ENCODE measurements at regions not wholly inside any gene's neighbourhood (a gene's known extent, or its start where the extent isn't known, plus 50 kb on each side); places are given as distances from the start of the nearest gene placed in this dataset.

DNA sequence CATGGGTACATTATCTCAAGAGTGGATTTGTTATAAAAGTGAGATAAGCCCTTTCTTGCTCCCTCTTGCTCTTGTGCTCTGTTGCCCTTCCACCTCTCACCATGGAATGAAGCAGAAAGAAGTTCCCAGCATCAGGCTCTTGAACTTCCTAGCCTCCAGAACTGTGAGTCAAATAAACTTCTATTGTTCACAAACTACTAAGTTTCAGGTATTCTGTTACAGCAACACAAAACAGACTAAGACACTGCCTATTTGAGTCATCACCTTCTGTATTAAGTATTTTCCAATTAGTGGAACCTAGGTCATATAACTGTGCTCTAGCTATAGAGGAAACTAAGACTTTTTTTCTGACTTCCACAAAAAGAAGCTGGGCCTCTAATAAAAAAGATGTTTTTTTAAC is 201.2 kb upstream of the FOXG1 start:
- Histone ChIP-seq H3K36me3 (ENCODE audit: low read depth, missing control alignments) (no peaks in the 10 kb centered on the region), H3K27me3 (no peaks in the 10 kb centered on the region), H3K9me3 (no peaks in the 10 kb centered on the region), H3K27ac (no peak overlapping the region), H3K4me3 (no peak overlapping the region), H3K4me1 (no peaks in the 10 kb centered on the region)
- no peak for TF ChIP-seq POLR2A (IDR thresholded peaks at IDR 0.05)
- intact Hi-C loops (cut with DNase I; ENCODE audit: low total_unique reads) = no loop called here
- no peak for DNase-seq

DNA sequence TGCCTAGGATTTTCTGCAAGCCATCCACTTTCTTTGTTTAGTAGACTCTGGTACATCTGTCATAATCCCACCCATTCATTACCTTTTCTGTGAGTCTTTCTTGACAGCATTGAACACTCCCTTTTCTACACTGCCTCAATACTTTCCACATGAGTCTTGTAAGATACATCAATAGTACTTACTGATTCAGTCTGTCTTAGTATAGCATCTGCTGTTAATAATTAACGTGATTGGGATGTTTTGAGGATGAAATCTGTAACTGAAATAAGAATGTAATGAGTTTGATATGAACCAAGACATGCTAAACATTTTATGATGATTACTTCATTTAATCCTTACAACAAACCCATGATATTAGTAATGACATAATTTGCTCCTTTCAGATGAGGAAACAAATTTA is 196.2 kb upstream of the FOXG1 start:
- H3K4me1 ChIP-seq = no peaks in the 10 kb centered on the region
- no peak for DNase-seq

DNA sequence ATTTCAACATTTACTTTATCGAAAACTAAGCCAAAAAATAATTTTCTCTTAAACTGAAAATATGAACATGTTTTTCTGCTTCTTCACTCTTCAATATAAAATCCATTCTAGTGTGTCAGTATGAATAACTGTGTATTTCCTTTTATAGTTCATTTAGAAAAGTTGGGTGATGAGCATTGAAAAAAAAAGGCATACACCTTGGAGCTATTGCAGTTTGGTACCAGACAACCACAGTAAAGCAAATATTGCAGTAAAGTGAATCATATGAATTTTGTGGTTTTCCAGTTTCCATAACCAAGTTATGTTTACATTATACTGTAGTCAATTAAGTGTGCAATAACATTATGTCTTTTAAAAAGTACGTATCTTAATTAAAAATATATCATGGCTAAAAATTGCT is 195.0 kb upstream of the FOXG1 start:
- intact Hi-C loops (cut with DNase I; ENCODE audit: low total_unique reads) = no loop called here

More for the DNA sequence above, 196.2 kb upstream of the FOXG1 start:
- H3K36me3 ChIP-seq (ENCODE audit: low read depth, missing control alignments) = no peaks in the 10 kb centered on the region
- intact Hi-C loops (cut with DNase I; ENCODE audit: low total_unique reads) = no loop called here
- no peak overlapping the region for H3K4me3 ChIP-seq
- H3K9me3 ChIP-seq = no peaks in the 10 kb centered on the region
- 50 to 54% methylated on average over 1 of the region's 1 CpG for whole genome bisulfite sequencing, 2 donors
- H3K27me3 ChIP-seq = no peaks in the 10 kb centered on the region
- TF ChIP-seq, protein P1, sequence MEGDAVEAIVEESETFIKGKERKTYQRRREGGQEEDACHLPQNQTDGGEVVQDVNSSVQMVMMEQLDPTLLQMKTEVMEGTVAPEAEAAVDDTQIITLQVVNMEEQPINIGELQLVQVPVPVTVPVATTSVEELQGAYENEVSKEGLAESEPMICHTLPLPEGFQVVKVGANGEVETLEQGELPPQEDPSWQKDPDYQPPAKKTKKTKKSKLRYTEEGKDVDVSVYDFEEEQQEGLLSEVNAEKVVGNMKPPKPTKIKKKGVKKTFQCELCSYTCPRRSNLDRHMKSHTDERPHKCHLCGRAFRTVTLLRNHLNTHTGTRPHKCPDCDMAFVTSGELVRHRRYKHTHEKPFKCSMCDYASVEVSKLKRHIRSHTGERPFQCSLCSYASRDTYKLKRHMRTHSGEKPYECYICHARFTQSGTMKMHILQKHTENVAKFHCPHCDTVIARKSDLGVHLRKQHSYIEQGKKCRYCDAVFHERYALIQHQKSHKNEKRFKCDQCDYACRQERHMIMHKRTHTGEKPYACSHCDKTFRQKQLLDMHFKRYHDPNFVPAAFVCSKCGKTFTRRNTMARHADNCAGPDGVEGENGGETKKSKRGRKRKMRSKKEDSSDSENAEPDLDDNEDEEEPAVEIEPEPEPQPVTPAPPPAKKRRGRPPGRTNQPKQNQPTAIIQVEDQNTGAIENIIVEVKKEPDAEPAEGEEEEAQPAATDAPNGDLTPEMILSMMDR (IDR thresholded peaks at IDR 0.05) = no peak
- TF ChIP-seq POLR2A (IDR thresholded peaks at IDR 0.05) = no peak
- no peak overlapping the region for H3K27ac ChIP-seq

DNA sequence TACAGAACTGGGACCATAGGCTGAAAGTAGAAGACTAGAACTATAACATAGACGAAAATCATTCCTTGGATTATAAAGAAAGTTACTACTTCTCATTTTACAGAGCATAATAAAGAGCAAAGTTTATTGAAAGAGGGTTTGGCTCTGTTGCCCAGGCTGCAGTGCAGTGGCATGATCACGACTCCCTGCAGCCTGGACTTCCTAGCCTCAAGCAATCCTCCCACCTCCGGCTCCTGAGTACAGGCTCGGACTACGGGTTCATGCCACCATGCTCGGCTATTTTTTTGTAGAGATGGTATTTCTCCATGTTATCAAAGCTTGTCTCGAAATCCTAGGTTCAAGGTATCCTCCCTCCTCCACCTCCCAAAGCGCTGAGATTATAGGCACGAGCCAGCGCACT is 190.1 kb upstream of the FOXG1 start:
- TF ChIP-seq, protein P1 (IDR thresholded peaks at IDR 0.05) = no peak
- no peak for TF ChIP-seq POLR2A (IDR thresholded peaks at IDR 0.05)
- Histone ChIP-seq H3K36me3 (ENCODE audit: low read depth, missing control alignments) (no peaks in the 10 kb centered on the region), H3K27ac (no peak overlapping the region), H3K4me3 (no peak overlapping the region), H3K9me3 (no peaks in the 10 kb centered on the region), H3K4me1 (no peaks in the 10 kb centered on the region), H3K27me3 (no peaks in the 10 kb centered on the region)
- 61% methylated on average over 10 of the region's 10 CpGs for WGBS, 2 donors
- no peak for DNase-seq
- intact Hi-C loops (cut with DNase I; ENCODE audit: low total_unique reads) = no loop called here

More for the DNA sequence above, 195.0 kb upstream of the FOXG1 start:
- Histone ChIP-seq H3K4me1 (no peaks in the 10 kb centered on the region), H3K4me3 (no peak overlapping the region), H3K36me3 (ENCODE audit: low read depth, missing control alignments) (no peaks in the 10 kb centered on the region), H3K27ac (no peak overlapping the region), H3K27me3 (no peaks in the 10 kb centered on the region), H3K9me3 (no peaks in the 10 kb centered on the region)
- TF ChIP-seq, protein P1 (IDR thresholded peaks at IDR 0.05) = no peak
- no peak for TF ChIP-seq POLR2A (IDR thresholded peaks at IDR 0.05)
- DNase-seq = no peak
- WGBS, 2 donors = 88 to 93% methylated on average over 2 of the region's 2 CpGs

DNA sequence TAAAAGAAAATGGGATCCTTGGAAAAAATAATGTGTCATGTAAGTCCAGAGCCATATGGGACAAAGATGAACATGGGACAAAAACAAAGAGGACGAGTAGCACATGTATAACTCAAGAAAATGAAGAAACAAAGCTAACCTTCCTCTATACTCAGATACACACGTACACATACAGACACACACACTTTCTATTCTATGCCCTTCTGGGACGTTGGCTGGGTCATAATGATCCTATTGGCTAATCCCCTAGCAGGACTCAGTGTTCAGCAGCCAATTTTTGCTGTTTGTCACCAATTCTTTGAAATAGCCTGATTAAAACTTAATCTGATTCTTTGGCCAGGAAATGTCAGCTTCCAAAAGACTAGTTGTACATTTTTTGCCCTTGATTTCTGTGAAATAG is 189.4 kb upstream of the FOXG1 start:
- Histone ChIP-seq H3K27ac (no peak overlapping the region), H3K36me3 (ENCODE audit: low read depth, missing control alignments) (no peaks in the 10 kb centered on the region), H3K27me3 (no peaks in the 10 kb centered on the region), H3K4me3 (no peak overlapping the region), H3K4me1 (no peaks in the 10 kb centered on the region), H3K9me3 (no peaks in the 10 kb centered on the region)
- 55% methylated on average over 3 of the region's 3 CpGs for WGBS, 2 donors
- TF ChIP-seq, protein P1 (IDR thresholded peaks at IDR 0.05) = no peak
- TF ChIP-seq POLR2A (IDR thresholded peaks at IDR 0.05) = no peak
- intact Hi-C loops (cut with DNase I; ENCODE audit: low total_unique reads) = no loop called here
- DNase-seq = no peak
